ENCODE measurements at regions not wholly inside any gene's neighbourhood (a gene's known extent, or its start where the extent isn't known, plus 50 kb on each side); places are given as distances from the start of the nearest gene placed in this dataset.

GRCh38 chr18:73621091-73621490, 526.5 kb downstream of the FBXO15 start:
- no peak overlapping the region for H3K4me2 ChIP-seq
- no peaks in the 10 kb centered on the region for H4K20me1 ChIP-seq
- H3K27me3 ChIP-seq = no peaks in the 10 kb centered on the region
- H3K36me3 ChIP-seq = no peaks in the 10 kb centered on the region
- H3K9me3 ChIP-seq = no peaks in the 10 kb centered on the region
- no peak for TF ChIP-seq Cebpa-rat (IDR thresholded peaks at IDR 0.05)
- H3K4me1 ChIP-seq = no peaks in the 10 kb centered on the region
- no peak overlapping the region for H3K9ac ChIP-seq
- H3K27ac ChIP-seq = no peak overlapping the region
- H3K4me3 ChIP-seq = no peak overlapping the region

GRCh38 chr18:73617981-73618380, 529.7 kb downstream of the FBXO15 start:
- Histone ChIP-seq H3K9me3 (no peaks in the 10 kb centered on the region), H3K27ac (no peak overlapping the region), H4K20me1 (no peaks in the 10 kb centered on the region), H3K27me3 (no peaks in the 10 kb centered on the region), H3K4me1 (0 out of 2 replicates have a peak, but pooled peaks cover 5% of the 10 kb centered on the region), H3K4me2 (no peak overlapping the region), H3K4me3 (no peak overlapping the region), H3K36me3 (no peaks in the 10 kb centered on the region), H3K9ac (no peak overlapping the region)
- TF ChIP-seq Cebpa-rat (IDR thresholded peaks at IDR 0.05) = no peak

- no peak overlapping the region for H3K4me3 ChIP-seq
- H4K20me1 ChIP-seq = no peaks in the 10 kb centered on the region
- H3K4me2 ChIP-seq = no peak overlapping the region
- TF ChIP-seq Cebpa-rat (IDR thresholded peaks at IDR 0.05) = no peak
- H3K9ac ChIP-seq = no peak overlapping the region
- H3K27ac ChIP-seq = no peak overlapping the region
- H3K36me3 ChIP-seq = no peaks in the 10 kb centered on the region
- H3K27me3 ChIP-seq = no peaks in the 10 kb centered on the region
- no peaks in the 10 kb centered on the region for H3K9me3 ChIP-seq
- 0 out of 2 replicates have a peak, but pooled peaks cover 5% of the 10 kb centered on the region for H3K4me1 ChIP-seq
These were observed 532.1 kb downstream of the FBXO15 start for GRCh38 chr18:73615506-73615905.

- H3K27me3 ChIP-seq = no peaks in the 10 kb centered on the region
- no peak overlapping the region for H3K27ac ChIP-seq
- no peak for TF ChIP-seq Cebpa-rat (IDR thresholded peaks at IDR 0.05)
- 0 out of 2 replicates have a peak, but pooled peaks cover 5% of the 10 kb centered on the region for H3K4me1 ChIP-seq
- no peak overlapping the region for H3K4me3 ChIP-seq
- H4K20me1 ChIP-seq = no peaks in the 10 kb centered on the region
- no peaks in the 10 kb centered on the region for H3K9me3 ChIP-seq
- no peak overlapping the region for H3K4me2 ChIP-seq
- no peaks in the 10 kb centered on the region for H3K36me3 ChIP-seq
- H3K9ac ChIP-seq = no peak overlapping the region
These were observed 532.8 kb downstream of the FBXO15 start for GRCh38 chr18:73614812-73615211.

GRCh38 chr18:73613706-73614340, 533.8 kb downstream of the FBXO15 start:
- Histone ChIP-seq H3K36me3 (no peaks in the 10 kb centered on the region), H3K9me3 (no peaks in the 10 kb centered on the region), H3K4me3 (no peak overlapping the region), H3K27me3 (no peaks in the 10 kb centered on the region), H3K4me2 (no peak overlapping the region), H4K20me1 (no peaks in the 10 kb centered on the region), H3K27ac (no peak overlapping the region), H3K4me1 (0 out of 2 replicates have a peak, but pooled peaks cover 5% of the 10 kb centered on the region), H3K9ac (no peak overlapping the region)
- TF ChIP-seq Cebpa-rat (IDR thresholded peaks at IDR 0.05) = no peak

GRCh38 chr18:73597832-73598615, 549.6 kb downstream of the FBXO15 start:
- no peak for TF ChIP-seq Cebpa-rat (IDR thresholded peaks at IDR 0.05)
- H4K20me1 ChIP-seq = no peaks in the 10 kb centered on the region
- no peaks in the 10 kb centered on the region for H3K36me3 ChIP-seq
- H3K4me2 ChIP-seq = no peak overlapping the region
- H3K4me3 ChIP-seq = no peak overlapping the region
- H3K9ac ChIP-seq = no peak overlapping the region
- no peaks in the 10 kb centered on the region for H3K27me3 ChIP-seq
- H3K9me3 ChIP-seq = no peaks in the 10 kb centered on the region
- no peaks in the 10 kb centered on the region for H3K4me1 ChIP-seq
- no peak overlapping the region for H3K27ac ChIP-seq

GRCh38 chr18:73594749-73595148, 552.9 kb downstream of the FBXO15 start:
- Histone ChIP-seq H3K27ac (no peak overlapping the region), H3K9ac (no peak overlapping the region), H3K4me3 (no peak overlapping the region), H3K4me2 (no peak overlapping the region), H3K9me3 (no peaks in the 10 kb centered on the region), H4K20me1 (no peaks in the 10 kb centered on the region), H3K36me3 (no peaks in the 10 kb centered on the region), H3K27me3 (no peaks in the 10 kb centered on the region), H3K4me1 (no peaks in the 10 kb centered on the region)
- TF ChIP-seq Cebpa-rat (IDR thresholded peaks at IDR 0.05) = no peak

- Histone ChIP-seq H4K20me1 (no peaks in the 10 kb centered on the region), H3K27me3 (no peaks in the 10 kb centered on the region), H3K9ac (no peak overlapping the region), H3K36me3 (no peaks in the 10 kb centered on the region), H3K9me3 (no peaks in the 10 kb centered on the region), H3K4me1 (no peaks in the 10 kb centered on the region), H3K4me2 (no peak overlapping the region), H3K4me3 (no peak overlapping the region), H3K27ac (no peak overlapping the region)
- TF ChIP-seq Cebpa-rat (IDR thresholded peaks at IDR 0.05) = no peak
These were observed 554.4 kb downstream of the FBXO15 start for GRCh38 chr18:73593207-73593606.

GRCh38 chr18:73590950-73591349, 556.7 kb downstream of the FBXO15 start:
- no peak overlapping the region for H3K4me2 ChIP-seq
- no peaks in the 10 kb centered on the region for H3K27me3 ChIP-seq
- TF ChIP-seq Cebpa-rat (IDR thresholded peaks at IDR 0.05) = no peak
- H3K36me3 ChIP-seq = no peaks in the 10 kb centered on the region
- H3K4me3 ChIP-seq = no peak overlapping the region
- no peak overlapping the region for H3K9ac ChIP-seq
- no peaks in the 10 kb centered on the region for H3K4me1 ChIP-seq
- H4K20me1 ChIP-seq = no peaks in the 10 kb centered on the region
- no peak overlapping the region for H3K27ac ChIP-seq
- H3K9me3 ChIP-seq = no peaks in the 10 kb centered on the region

GRCh38 chr18:73579698-73580097, 567.9 kb downstream of the FBXO15 start:
- H3K4me1 ChIP-seq = no peaks in the 10 kb centered on the region

More at GRCh38 chr18:73579698-73580097, 567.9 kb downstream of the FBXO15 start:
- no peaks in the 10 kb centered on the region for H3K36me3 ChIP-seq
- no peak overlapping the region for H3K27ac ChIP-seq
- no peak overlapping the region for H3K4me2 ChIP-seq
- no peaks in the 10 kb centered on the region for H3K9me3 ChIP-seq
- H3K27me3 ChIP-seq = no peaks in the 10 kb centered on the region
- H3K4me3 ChIP-seq = no peak overlapping the region
- H4K20me1 ChIP-seq = no peaks in the 10 kb centered on the region
- no peak for TF ChIP-seq Cebpa-rat (IDR thresholded peaks at IDR 0.05)
- no peak overlapping the region for H3K9ac ChIP-seq
